ENCODE measurements at regions not wholly inside any gene's neighbourhood (a gene's known extent, or its start where the extent isn't known, plus 50 kb on each side); places are given as distances from the start of the nearest gene placed in this dataset.

GRCh38 chr15:53827355-53827754 lies 67.9 kb upstream of the WDR72 start:
- no peak for TF ChIP-seq CTCF (IDR thresholded peaks at IDR 0.05)
- no peak for TF ChIP-seq POLR2A (IDR thresholded peaks at IDR 0.05)
